Neural progenitor cell (in vitro differentiated cells): ENCODE measurements at regions not wholly inside any gene's neighbourhood (a gene's known extent, or its start where the extent isn't known, plus 50 kb on each side); places are given as distances from the start of the nearest gene placed in this dataset.
A peak's percentile ranks its signal among the peaks of the same experiment; 100 is the strongest.

Source experiments
- DNase-seq: peaks from one replicate; pipeline ENCODE4 v3.0.0-alpha.2; 2016; ENCODE audit warnings: low spot score
- H2AFZ ChIP-seq: fragments of 200-600 bp; sonication (generic); replicated peaks from 2 replicates; pipeline ENCODE4 v1.6.1; 2016; ENCODE audit warnings: antibody characterized with exemption
- H3F3A ChIP-seq: fragments of 200-600 bp; sonication (generic); 2 replicates; pipeline ENCODE4 v1.6.1; 2016; ENCODE audit warnings: antibody characterized with exemption, low read depth
- H3K27ac ChIP-seq: fragments of 200-600 bp; sonication (generic); 2 replicates; pipeline ENCODE4 v1.5.1; 2016; ENCODE audit warnings: mild to moderate bottlenecking
- H3K27me3 ChIP-seq: fragments of 200-600 bp; sonication (generic); 2 replicates; pipeline ENCODE4 v1.6.1; 2016; ENCODE audit warnings: mild to moderate bottlenecking, moderate library complexity
- H3K36me3 ChIP-seq: fragments of 200-600 bp; sonication (generic); 2 replicates; pipeline ENCODE4 v1.5.1; 2016
- H3K4me1 ChIP-seq: fragments of 200-600 bp; sonication (generic); 2 replicates; pipeline ENCODE4 v1.6.1; 2016; ENCODE audit warnings: mixed run types
- H3K4me2 ChIP-seq: fragments of 200-600 bp; sonication (generic); 2 replicates; pipeline ENCODE4 v1.6.1; 2016
- H3K4me3 ChIP-seq: fragments of 200-600 bp; sonication (generic); 2 replicates; pipeline ENCODE4 v1.5.1; 2016
- H3K79me2 ChIP-seq: fragments of 200-600 bp; sonication (generic); 2 replicates; pipeline ENCODE4 v1.6.1; 2016; ENCODE audit warnings: low read depth
- H3K9ac ChIP-seq: fragments of 200-600 bp; sonication (generic); 2 replicates; pipeline ENCODE4 v1.6.1; 2016
- H3K9me3 ChIP-seq: fragments of 200-600 bp; sonication (generic); 2 replicates; pipeline ENCODE4 v1.5.1; 2016; ENCODE audit warnings: low read depth
- H4K20me1 ChIP-seq: fragments of 200-600 bp; sonication (generic); 2 replicates; pipeline ENCODE4 v1.6.1; 2016; ENCODE audit warnings: low read depth
- H3K27ac Mint-ChIP-seq: 3 replicates; pipeline ENCODE4 v1.8.0; 2021; ENCODE audit warnings: mixed read lengths
- H3K27me3 Mint-ChIP-seq: 2 replicates; pipeline ENCODE4 v1.8.0; 2022; ENCODE audit warnings: low read depth, mild to moderate bottlenecking, inconsistent platforms, moderate library complexity, mixed read lengths; ENCODE audit not compliant: insufficient read depth
- H3K36me3 Mint-ChIP-seq: 3 replicates; pipeline ENCODE4 v1.8.0; 2021; ENCODE audit warnings: mixed read lengths
- H3K4me1 Mint-ChIP-seq: 3 replicates; pipeline ENCODE4 v1.8.0; 2021; ENCODE audit warnings: mixed read lengths
- H3K4me3 Mint-ChIP-seq: 3 replicates; pipeline ENCODE4 v1.8.0; 2021; ENCODE audit warnings: mild to moderate bottlenecking, moderate library complexity, mixed read lengths
- H3K9me3 Mint-ChIP-seq: 3 replicates; pipeline ENCODE4 v1.8.0; 2020; ENCODE audit warnings: mixed read lengths
- CTCF ChIP-seq: fragments of 200-600 bp; sonication (generic); IDR thresholded peaks from 2 replicates; pipeline ENCODE4 v1.5.1; 2017; ENCODE audit warnings: antibody characterized with exemption, mild to moderate bottlenecking
- EZH2 ChIP-seq: fragments of 200-600 bp; sonication (generic); IDR thresholded peaks from 2 replicates; pipeline ENCODE4 v1.6.1; 2017; ENCODE audit warnings: antibody characterized with exemption, mild to moderate bottlenecking, moderate library complexity
- EZH2phosphoT487 ChIP-seq: fragments of 200-600 bp; sonication (generic); IDR thresholded peaks from 2 replicates; pipeline ENCODE4 v1.6.1; 2017; ENCODE audit warnings: antibody characterized with exemption

GRCh38 chr15:46014532-46014931 is 379.7 kb downstream of the SQOR start:
- Histone ChIP-seq H3K79me2 (no peaks in the 10 kb centered on the region), H3K27ac (no peak overlapping the region), H3K4me2 (no peak overlapping the region), H3K9me3 (peaks cover 10% of the 10 kb centered on the region), H4K20me1 (no peaks in the 10 kb centered on the region), H3K4me1 (no peaks in the 10 kb centered on the region), H3K36me3 (peaks cover 8% of the 10 kb centered on the region), H3F3A (no peaks in the 10 kb centered on the region), H3K27me3 (no peaks in the 10 kb centered on the region), H2AFZ (no peak overlapping the region), H3K4me3 (no peak overlapping the region), H3K9ac (no peak overlapping the region)
- DNase-seq: no peak
- no peaks in the 10 kb centered on the region for H3K36me3 Mint-ChIP-seq
- H3K27me3 Mint-ChIP-seq: no peaks in the 10 kb centered on the region
- H3K27ac Mint-ChIP-seq: no peak overlapping the region
- no peak overlapping the region for H3K4me3 Mint-ChIP-seq
- TF ChIP-seq CTCF (no peak), EZH2 (no peak), EZH2phosphoT487 (no peak)
- H3K9me3 Mint-ChIP-seq: peaks cover 41% of the 10 kb centered on the region
- no peaks in the 10 kb centered on the region for H3K4me1 Mint-ChIP-seq

- peaks cover 5% of the 10 kb centered on the region for H3K27me3 Mint-ChIP-seq
- Histone ChIP-seq H3K27me3 (no peaks in the 10 kb centered on the region), H3K79me2 (no peaks in the 10 kb centered on the region), H3K4me2 (no peak overlapping the region), H3K36me3 (no peaks in the 10 kb centered on the region), H3K9ac (no peak overlapping the region), H3K27ac (no peak overlapping the region), H4K20me1 (no peaks in the 10 kb centered on the region), H3K4me1 (peaks cover 6% of the 10 kb centered on the region), H2AFZ (no peak overlapping the region), H3K4me3 (no peak overlapping the region), H3K9me3 (no peaks in the 10 kb centered on the region), H3F3A (no peaks in the 10 kb centered on the region)
- no peak for TF ChIP-seq EZH2phosphoT487
- TF ChIP-seq CTCF: no peak
- no peak for TF ChIP-seq EZH2
- H3K4me1 Mint-ChIP-seq: no peaks in the 10 kb centered on the region
- H3K36me3 Mint-ChIP-seq: no peaks in the 10 kb centered on the region
- no peak for DNase-seq
- no peak overlapping the region for H3K4me3 Mint-ChIP-seq
- H3K9me3 Mint-ChIP-seq: peaks cover 10% of the 10 kb centered on the region
- H3K27ac Mint-ChIP-seq: no peak overlapping the region
Observed at GRCh38 chr15:46034755-46035154, 399.9 kb downstream of the SQOR start.

- Histone ChIP-seq H2AFZ (no peak overlapping the region), H4K20me1 (no peaks in the 10 kb centered on the region), H3F3A (no peaks in the 10 kb centered on the region), H3K4me2 (no peak overlapping the region), H3K79me2 (no peaks in the 10 kb centered on the region), H3K27ac (no peak overlapping the region), H3K9me3 (no peaks in the 10 kb centered on the region), H3K36me3 (no peaks in the 10 kb centered on the region), H3K9ac (no peak overlapping the region), H3K4me3 (no peak overlapping the region), H3K4me1 (peaks cover 6% of the 10 kb centered on the region), H3K27me3 (no peaks in the 10 kb centered on the region)
- H3K27ac Mint-ChIP-seq: peak overlapping the region; percentile 42
- TF ChIP-seq EZH2phosphoT487 (no peak), EZH2 (no peak), CTCF (no peak)
- peaks cover 12% of the 10 kb centered on the region for H3K9me3 Mint-ChIP-seq
- no peaks in the 10 kb centered on the region for H3K36me3 Mint-ChIP-seq
- H3K27me3 Mint-ChIP-seq: peaks cover 9% of the 10 kb centered on the region
- H3K4me3 Mint-ChIP-seq: no peak overlapping the region
- peaks cover 17% of the 10 kb centered on the region for H3K4me1 Mint-ChIP-seq
- no peak for DNase-seq
Observed at GRCh38 chr15:46039703-46040102, 404.9 kb downstream of the SQOR start.

GRCh38 chr15:46041905-46042304 is 407.1 kb downstream of the SQOR start:
- H3K27ac Mint-ChIP-seq: peak overlapping the region; percentile 85
- Histone ChIP-seq H4K20me1 (no peaks in the 10 kb centered on the region), H3K79me2 (no peaks in the 10 kb centered on the region), H3F3A (no peaks in the 10 kb centered on the region), H3K4me1 (no peaks in the 10 kb centered on the region), H3K9ac (no peak overlapping the region), H3K27ac (no peak overlapping the region), H3K36me3 (no peaks in the 10 kb centered on the region), H3K4me2 (no peak overlapping the region), H3K4me3 (no peak overlapping the region), H2AFZ (no peak overlapping the region), H3K9me3 (no peaks in the 10 kb centered on the region), H3K27me3 (no peaks in the 10 kb centered on the region)
- H3K27me3 Mint-ChIP-seq: peaks cover 6% of the 10 kb centered on the region
- DNase-seq: no peak
- H3K4me1 Mint-ChIP-seq: peaks cover 17% of the 10 kb centered on the region
- TF ChIP-seq EZH2: no peak
- no peak for TF ChIP-seq EZH2phosphoT487
- TF ChIP-seq CTCF: no peak
- no peaks in the 10 kb centered on the region for H3K36me3 Mint-ChIP-seq
- H3K9me3 Mint-ChIP-seq: peaks cover 12% of the 10 kb centered on the region
- H3K4me3 Mint-ChIP-seq: no peak overlapping the region
